GM21528 (cell line): ENCODE measurements at regions not wholly inside any gene's neighbourhood (a gene's known extent, or its start where the extent isn't known, plus 50 kb on each side); places are given as distances from the start of the nearest gene placed in this dataset.

Source experiments
- ATAC-seq: cut with Tn5 transposase; IDR thresholded peaks from one replicate; pipeline ENCODE4 v1.9.1; 2021; ENCODE audit warnings: mild to moderate bottlenecking, moderate library complexity; ENCODE audit not compliant: unreplicated experiment, low FRiP score

DNA sequence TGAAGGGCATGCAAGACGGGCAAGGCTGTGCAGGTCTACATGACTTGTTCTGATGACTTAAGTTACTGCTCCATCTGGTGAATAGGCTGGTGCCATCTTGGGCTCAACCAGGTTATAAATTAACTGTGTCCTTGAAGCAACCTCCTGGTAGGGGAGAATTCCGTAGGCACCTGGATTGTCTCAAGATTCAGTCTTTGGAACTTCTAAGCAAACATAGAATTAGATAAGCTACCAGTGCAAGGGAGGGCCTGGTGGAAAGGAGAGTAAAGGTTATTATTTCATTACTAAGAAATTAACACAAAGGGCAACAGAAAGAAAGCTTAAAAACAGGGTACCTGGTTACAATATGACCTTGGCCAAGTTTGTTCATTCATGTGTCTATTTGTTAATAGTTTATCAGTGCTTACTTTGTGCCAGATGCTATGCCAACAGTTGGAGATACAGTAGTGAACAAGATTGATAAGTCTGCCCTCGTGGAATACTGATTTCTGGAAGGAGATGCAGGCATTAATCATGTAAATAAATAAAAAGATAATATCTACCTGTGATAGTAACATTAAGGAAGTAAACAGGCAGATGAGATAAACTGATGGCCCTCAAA is 107.0 kb upstream of the PALS2 start:
- no peak for ATAC-seq

DNA sequence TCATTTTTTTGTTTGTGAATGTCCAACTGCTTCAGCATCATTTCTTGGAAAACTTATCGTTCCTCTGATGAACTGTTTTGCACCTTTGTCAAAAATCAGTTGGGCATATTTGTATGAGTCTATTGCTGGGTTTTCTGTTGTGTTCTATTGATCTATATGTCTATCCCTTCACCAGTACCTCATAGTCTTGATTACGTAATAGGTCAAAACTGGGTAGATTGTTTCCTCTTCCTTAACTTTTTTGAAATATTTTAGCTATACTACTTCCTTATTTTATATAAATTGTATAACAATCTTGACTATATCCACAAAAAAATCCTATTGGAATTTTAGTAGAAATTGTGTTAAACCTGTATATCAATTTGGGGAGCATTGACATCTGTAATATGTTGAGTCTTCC is 104.1 kb upstream of the PALS2 start:
- no peak for ATAC-seq

DNA sequence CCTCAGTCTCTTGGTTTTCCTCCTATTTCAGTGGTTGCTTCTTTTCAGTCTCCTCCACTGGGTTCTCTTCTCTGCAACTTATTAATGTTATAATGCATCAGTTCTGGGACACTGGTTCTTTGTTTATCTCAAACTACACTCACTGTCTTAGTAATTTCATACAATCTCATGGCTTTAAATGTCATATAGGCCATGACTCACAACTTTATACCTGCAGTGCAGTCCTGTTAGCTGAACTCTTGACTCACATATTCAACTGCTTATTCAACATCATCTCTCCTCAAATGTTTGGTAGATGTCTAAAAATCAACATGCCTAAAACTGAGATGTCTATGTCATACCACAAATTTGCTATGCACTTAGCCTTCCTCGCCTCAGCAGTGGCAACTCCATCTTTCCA is 101.2 kb upstream of the PALS2 start:
- ATAC-seq, result no peak

DNA sequence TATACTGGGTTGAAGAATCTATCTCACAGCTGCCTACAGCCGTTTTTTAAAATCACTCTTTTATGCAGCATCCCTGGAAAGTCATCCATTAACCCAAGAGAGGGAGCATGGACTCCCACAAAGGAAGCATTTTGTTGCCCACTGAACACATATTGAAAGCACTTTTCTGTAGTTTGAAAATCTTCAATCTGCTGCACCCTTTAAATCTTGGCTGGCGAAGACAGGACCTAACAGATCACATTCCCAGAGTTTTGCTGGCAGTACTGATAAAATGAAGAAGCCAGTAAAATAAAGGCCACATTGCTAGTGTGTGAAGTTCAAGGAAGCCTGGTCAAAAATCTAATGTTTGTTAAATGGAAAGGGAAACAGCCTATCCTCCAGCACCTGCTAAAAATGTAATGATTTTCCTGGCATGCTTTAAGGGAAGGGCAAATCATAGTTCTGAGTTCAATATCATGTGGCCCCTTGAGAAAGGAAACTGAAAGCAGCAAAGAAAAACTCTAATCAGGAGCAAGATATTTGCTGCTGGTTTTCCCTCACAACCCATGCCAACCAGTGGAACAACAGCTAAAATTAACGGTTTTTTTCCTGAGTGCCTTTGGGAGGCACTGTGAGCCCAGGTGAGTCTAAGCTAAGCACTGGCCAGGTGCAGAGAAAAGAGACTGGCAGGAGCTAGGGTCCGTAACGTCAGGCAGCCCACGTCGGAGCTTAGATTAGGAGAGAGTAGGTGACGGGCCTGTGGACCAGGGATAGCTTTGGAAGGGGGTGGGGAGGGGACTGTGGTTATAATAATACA is 97.9 kb upstream of the PALS2 start:
- no peak for ATAC-seq

DNA sequence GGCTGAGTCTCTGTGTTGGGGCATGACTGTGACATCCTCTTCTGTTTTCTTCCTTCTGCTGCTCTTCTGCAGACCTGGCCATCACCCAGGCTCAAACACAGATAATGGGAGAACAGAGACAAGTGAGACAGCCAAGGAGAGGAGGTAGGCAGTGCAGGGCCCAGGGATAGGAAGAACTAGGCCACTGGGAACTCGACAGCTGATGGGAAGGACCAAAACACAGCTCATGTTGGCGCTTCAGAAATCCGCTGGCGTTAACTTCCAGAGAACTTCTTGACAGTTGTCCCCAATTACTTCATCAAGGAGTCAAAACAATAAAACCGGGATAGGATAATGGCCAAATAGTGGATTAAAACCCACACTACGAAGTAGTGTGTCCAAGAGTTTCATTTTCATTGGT is 97.0 kb upstream of the PALS2 start:
- no peak for ATAC-seq

DNA sequence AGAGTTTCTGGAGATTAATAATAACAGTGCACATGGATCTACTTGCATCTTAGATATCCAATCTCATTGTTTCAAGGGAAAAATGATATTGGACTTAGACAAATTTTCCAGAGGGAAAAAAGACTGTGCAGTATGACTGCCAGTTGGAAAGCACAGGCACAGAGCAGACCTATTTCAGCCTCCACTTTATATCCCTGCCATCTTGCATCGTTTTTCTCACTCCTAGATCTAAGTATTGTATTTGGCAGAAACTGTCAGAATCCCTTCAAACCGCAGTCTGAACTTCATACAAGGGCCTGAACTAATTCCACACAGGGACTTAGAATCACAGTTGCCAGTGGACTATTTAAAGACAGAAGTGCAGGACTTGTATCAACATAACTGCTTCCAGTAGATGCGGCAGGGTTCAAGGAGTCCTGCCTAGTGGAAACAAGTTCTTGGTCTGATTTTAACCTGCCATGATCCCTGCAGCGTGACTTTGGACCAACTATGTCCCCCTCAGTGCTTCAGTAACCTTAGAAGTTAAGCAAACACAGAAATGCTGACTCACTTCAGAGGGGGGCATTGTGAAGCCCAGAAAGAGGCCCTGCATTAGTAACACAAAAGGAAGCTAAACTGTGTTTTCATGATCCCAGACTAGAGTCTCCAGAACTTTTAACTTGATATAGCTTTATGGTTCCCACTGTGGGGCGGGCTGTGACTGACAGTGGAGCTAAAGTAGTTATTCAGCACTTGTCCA is 95.7 kb upstream of the PALS2 start:
- ATAC-seq, result no peak

DNA sequence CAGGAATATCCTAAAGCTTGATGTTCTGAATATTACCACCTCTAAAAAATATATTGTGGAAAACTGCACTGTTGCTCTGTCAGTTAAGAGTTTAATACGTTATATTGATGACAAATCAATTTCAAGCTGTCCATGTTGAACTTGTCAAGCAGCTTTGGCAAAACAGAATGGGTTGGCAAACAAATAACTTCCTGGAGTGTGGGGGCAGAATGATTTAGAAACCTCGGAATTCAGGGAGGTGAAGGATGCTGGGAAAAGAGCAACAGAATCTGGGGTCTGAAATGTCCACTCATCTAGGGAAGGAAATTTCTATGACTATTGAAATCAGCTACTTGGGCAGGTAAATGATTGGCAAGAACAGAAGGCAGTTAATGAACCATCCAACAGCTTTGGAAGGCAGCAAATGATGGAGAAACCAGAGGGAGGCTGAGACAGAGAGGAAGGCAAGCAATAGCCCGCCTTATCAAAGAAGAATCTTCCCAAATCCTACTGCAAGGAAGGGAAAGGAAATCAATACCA is 95.1 kb upstream of the PALS2 start:
- ATAC-seq, result no peak

DNA sequence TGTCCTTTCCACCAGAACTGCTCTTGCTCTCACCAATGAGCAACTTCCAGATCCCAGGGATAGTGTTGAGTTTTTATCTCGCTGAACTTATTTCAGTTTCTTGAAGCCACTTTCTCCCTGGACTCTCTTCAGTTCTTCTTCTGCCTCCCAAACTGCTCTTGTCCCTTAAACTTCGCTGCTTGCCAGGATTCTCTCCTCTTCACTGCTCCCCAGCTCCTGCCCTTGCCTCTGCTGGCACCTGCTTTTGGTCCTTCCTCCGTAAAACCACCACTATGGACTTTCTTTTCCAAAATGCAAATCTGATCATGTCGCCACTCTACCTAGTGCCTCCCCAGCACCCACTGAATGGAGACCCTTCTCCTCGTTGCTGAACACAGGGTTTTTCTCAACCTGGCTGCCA is 92.8 kb upstream of the PALS2 start:
- no peak for ATAC-seq

DNA sequence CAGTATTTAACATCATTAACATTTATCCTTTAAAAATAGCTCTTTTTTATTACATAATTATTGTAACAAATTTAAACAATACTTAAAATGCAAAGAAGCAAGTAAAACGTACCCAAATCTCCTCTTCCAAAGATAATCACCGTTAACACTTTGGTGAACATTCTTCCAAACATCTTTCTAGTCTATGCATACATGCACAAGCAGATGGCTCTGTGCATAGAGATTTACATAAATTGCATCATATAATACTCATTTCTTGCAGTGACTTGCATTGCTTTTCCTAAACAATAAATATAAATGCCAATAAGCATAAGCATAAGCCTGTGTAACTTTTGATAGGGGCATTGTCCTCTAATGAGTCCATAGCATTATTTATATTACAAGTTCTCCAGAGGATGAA is 89.4 kb upstream of the PALS2 start:
- ATAC-seq, result no peak

DNA sequence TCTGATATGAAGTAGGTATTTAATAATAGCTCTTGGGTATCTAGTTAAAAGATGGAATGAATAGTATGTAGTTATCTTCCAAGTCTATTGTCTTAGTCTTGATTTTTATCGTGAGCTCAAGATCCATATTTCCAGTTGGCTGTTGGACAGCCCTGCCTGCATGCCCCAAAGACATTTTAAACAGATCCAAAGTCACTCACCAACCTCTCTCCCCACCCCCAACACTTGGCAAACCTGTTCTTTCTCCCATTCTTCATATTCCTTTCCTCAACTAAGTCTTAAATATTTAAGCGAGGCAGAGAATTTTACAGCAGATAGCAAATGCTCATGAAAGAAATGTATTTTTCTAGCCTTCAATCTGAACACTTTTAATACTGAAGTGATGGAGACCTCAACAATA is 80.7 kb upstream of the PALS2 start:
- no peak for ATAC-seq

DNA sequence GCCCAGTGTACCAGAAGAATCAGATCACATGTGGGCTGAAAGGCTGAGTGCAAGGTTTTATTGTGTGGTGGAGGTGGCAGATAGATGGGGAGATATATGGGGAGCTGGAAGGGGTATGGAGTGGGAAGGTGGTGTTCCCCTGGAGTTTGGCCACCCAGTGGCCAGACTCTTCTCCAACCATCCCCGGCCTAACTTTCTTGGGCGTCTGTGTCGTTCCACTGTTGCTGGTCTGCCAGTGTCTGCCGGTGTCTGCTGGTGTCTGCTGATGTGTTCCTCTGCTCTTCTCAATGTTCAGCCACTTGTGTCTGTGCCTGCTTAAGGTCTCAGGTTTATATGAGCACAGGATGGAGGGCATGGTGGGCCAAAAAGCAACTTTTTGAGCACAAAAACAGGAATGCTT is 78.4 kb upstream of the PALS2 start:
- ATAC-seq, result no peak

DNA sequence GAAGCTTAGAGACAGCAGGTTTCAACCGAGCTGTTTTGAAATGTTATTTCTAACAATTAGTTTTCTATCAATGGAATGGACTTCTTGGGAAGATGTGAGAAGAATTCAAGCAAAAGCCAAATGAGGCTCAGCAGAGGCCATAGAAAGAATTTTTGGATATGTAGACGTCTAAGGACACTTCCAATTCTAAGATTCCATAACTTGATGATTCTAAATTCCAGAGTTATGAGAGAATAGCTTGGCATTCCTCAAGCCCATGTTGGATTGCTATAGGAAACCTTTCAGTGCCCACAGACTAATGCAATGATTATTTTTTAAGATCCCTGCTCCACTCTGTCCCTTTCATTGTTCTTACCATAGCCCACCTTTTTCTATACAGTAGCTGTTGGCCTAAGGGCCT is 77.2 kb upstream of the PALS2 start:
- ATAC-seq, result no peak

DNA sequence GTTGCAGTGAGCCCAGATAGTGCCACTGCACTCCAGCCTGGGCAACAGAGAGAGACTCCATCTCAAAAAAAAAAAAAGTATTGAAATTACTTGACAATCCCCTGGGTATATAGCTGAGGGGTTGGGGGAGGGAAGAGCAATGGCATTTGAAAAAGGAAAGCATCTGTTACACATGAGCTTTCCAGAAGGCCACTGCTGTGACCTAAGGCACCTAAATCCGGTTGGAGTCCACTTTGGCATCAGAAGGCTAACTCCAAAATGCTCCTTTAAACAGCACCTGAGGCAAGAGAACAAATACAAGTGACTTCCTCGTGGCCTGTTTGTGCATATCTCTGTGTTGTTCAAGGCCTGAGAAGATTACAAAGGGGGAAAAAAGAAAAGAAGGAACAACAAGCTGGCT is 74.8 kb upstream of the PALS2 start:
- ATAC-seq, result no peak

DNA sequence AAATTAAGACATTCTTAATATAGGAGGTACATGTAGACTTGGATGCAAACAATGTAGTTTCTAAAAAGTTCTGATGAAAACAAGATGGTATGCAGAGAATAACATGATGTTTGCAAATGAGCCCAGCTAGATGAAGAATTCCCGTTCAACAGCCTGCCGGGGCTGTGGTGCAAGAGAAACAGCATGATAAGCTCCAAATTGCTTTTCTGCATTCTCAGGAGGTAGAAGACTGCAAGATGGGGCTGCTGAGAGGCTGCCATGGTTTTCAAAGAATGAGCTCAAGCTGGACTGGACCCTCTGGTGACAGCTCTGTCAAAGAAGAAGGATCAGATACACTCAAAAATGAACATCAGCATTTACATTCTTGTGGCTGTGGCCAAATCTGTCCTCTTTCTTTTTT is 73.4 kb upstream of the PALS2 start:
- no peak for ATAC-seq

DNA sequence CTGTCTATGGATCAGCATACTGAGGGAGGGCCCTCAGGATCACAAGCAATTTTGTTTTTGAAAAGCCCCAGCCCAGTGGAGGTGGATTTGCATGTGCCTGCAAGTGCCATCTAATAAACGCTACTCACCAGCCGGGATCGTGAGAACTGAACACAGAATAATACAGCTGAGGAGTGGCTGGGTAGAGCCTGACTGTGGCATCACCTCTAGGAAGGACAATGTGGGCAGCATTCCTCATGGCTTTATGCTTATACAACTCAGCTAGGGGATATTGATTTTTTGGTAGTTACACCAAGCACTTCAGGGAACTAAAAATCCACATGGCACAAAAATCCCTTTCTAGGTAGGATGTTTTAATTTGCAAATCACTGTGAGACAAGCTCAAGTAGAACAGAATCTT is 72.7 kb upstream of the PALS2 start:
- no peak for ATAC-seq

DNA sequence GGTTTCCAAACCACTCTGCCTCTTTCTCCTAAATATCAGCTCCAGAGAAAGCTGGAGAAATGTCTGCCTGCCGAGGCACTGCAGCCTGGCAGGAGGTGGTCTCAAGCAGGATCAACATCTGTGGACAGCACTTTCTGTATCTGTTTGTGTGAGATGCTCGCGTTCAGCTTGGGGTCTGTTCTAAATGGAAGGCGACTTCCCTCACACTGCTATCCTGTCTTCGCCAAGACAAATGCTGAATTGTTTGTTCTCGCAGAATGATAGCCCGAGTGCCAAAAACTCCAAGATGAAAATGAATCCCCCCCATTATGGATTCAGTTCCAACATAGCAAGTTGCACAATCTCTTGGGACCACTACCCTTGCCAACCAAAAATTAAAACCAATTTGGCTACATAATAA is 72.2 kb upstream of the PALS2 start:
- ATAC-seq, result no peak

DNA sequence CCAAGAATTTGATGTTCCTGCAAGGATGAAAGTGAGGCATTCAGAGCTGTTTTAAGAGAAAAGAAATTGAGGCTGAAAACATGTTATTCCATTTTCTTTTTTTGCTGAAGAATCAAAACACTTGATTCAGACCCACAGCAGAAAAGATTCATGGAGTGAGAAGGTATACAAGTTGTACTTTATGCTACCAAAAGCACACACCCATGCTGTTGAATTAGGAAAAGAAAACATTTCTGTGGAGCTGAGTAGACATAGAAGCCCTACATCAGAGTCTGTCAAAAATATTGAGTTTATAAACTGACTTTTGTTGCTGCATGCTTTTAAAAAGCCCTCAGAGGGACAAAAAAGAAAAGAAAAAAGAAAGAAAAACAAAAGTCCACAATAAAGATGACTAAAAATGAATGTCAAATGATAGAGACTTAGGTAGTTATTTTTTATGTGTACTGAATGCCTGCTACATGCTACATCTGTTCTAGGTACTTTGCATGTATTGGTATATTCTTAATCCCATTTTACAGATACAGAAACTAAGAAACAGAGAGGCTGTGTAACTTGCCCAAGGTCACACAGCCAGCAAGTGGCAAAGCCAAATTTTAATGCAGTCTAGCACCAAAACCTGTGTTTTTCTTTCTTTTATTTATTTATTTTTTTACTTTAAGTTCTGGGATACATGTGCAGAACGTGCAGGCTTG is 71.7 kb upstream of the PALS2 start:
- no peak for ATAC-seq

DNA sequence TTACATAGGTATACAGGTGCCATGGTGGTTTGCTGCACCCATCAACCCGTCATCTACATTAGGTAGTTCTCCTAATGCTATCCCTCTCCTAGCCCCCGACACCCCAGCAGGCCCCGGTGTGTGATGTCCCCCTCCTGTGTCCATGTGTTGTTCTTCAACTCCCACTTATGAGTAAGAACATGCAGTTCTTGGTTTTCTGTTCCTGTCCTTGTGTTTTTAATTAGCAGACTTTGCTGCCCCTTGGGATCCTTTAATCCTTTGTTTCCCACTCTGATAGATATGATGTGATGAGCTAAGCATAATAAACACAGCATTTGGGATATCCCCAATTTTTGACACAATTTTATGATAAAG is 71.1 kb upstream of the PALS2 start:
- no peak for ATAC-seq

DNA sequence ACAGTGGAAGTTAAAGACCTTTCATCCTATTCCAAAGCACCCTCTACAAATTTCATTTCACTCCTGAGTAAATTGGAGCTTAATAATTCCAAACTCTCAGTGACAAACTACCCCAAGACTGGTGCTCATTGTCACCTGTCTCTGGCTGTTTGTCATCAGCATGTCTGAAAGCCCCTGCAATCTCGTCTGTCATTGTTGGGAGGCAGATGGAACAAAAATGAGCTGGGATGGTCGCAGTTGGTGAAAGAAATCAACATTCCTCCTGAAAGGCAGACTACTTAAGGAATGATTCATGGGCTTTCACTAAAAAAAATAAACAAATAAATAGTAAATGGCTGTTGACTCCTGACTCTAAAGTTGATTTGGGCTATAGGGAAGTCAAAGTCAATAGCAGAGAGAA is 69.7 kb upstream of the PALS2 start:
- no peak for ATAC-seq

DNA sequence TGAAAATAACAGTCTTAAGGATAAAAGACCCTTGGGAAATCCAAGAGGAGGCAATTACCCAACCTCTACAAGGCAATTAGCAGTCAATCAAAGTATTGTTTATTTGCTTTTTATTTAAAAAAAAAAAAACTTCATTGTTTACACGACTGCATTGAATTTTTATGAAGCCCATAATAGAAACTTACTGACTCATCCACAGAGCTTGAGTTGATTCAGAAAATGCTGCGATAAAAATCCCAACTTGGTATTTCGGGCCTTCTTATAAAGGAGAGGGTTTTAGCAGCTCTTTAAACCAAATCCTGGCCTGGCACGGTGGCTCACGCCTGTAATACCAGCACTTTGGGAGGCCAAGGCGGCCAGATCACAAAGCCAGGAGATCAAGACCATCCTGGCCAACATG is 69.2 kb upstream of the PALS2 start:
- no peak for ATAC-seq

DNA sequence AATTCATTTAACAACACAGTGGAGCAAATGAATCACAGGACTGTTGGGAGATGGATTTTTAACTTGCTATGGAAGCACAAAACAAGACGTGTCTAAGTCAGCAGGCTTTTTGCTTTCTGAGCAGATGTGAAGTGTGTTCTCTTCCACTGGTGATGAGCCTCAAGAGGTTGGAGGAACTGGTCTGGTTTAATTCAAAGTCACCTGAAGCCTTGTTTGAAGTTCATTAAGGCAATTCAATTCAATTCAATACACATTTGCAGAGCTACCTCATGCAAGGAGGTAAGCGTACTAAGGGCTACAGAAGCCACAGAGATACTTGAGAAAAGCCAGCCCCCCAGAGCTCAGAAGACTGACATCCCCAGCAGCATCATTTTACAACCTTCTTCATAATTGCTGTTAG is 68.4 kb upstream of the PALS2 start:
- ATAC-seq, result no peak
